KG1 (cell line): ENCODE measurements at regions not wholly inside any gene's neighbourhood (a gene's known extent, or its start where the extent isn't known, plus 50 kb on each side); places are given as distances from the start of the nearest gene placed in this dataset.
"Not testable (repeated sequence)": the region's sequence is repeated elsewhere in the genome, so short reads cannot be mapped to it uniquely, and the experiment has no call there.

ENCODE experiments used
- DNase-seq: peaks from one replicate; lab custom pipeline; 2025; lab: John Stamatoyannopoulos, UW

GRCh38 chr6:113370508-113371502 lies 486.3 kb upstream of the MARCKS start:
- no peak for DNase-seq

- not testable (repeated sequence) for DNase-seq
These were observed 481.7 kb upstream of the MARCKS start for GRCh38 chr6:113375466-113375865.

GRCh38 chr6:113375950-113376846 lies 480.9 kb upstream of the MARCKS start:
- DNase-seq, result no peak

GRCh38 chr6:113376847-113377165 lies 480.3 kb upstream of the MARCKS start:
- no peak for DNase-seq

- DNase-seq, result no peak
These were observed 479.7 kb upstream of the MARCKS start for GRCh38 chr6:113377362-113377942.

- no peak for DNase-seq
These were observed 476.6 kb upstream of the MARCKS start for GRCh38 chr6:113380591-113380990.

GRCh38 chr6:113381232-113381631 lies 475.9 kb upstream of the MARCKS start:
- no peak for DNase-seq

GRCh38 chr6:113381959-113382358 lies 475.2 kb upstream of the MARCKS start:
- no peak for DNase-seq

- DNase-seq, result no peak
These were observed 473.4 kb upstream of the MARCKS start for GRCh38 chr6:113383701-113384100.

- no peak for DNase-seq
These were observed 472.1 kb upstream of the MARCKS start for GRCh38 chr6:113385020-113385431.

GRCh38 chr6:113388996-113389395 lies 468.1 kb upstream of the MARCKS start:
- DNase-seq, result no peak

GRCh38 chr6:113392551-113393055 lies 464.5 kb upstream of the MARCKS start:
- DNase-seq, result no peak

- no peak for DNase-seq
These were observed 462.9 kb upstream of the MARCKS start for GRCh38 chr6:113394216-113394615.

- no peak for DNase-seq
These were observed 462.4 kb upstream of the MARCKS start for GRCh38 chr6:113394729-113395128.

GRCh38 chr6:113396730-113397129 lies 460.4 kb upstream of the MARCKS start:
- DNase-seq, result no peak

GRCh38 chr6:113397236-113397635 lies 459.9 kb upstream of the MARCKS start:
- no peak for DNase-seq

- no peak for DNase-seq
These were observed 455.9 kb upstream of the MARCKS start for GRCh38 chr6:113401231-113401630.

GRCh38 chr6:113402544-113402943 lies 454.6 kb upstream of the MARCKS start:
- no peak for DNase-seq

- DNase-seq, result no peak
These were observed 453.1 kb upstream of the MARCKS start for GRCh38 chr6:113403966-113404595.

GRCh38 chr6:113405326-113406047 lies 451.7 kb upstream of the MARCKS start:
- DNase-seq, result no peak
